ENCODE measurements at regions not wholly inside any gene's neighbourhood (a gene's known extent, or its start where the extent isn't known, plus 50 kb on each side); places are given as distances from the start of the nearest gene placed in this dataset.

DNA sequence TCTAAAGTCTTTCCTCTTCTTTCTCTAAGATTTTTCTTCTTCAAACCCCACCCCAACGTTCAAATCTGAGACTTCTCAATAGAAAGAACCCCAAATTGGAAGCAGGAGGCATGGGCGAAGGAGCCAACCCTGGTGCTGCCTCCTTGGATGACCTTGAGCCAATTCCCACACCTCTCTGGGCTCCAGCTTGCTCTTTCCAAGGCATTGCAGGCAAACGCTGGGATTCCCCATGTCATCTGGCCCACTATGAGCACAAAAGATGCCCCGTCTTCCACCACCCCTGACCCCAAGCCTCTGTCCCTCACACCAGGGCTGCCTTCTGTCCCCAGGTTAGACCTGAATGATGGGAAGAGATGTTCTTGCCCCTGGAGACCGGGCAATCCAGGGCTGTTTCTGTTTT, 57.0 kb downstream of the TTC32 start:
- no peak for TF ChIP-seq EZH2phosphoT487 (IDR thresholded peaks at IDR 0.05; ENCODE audit: insufficient read depth, low read depth)
- TF ChIP-seq EZH2 (IDR thresholded peaks at IDR 0.05; ENCODE audit: insufficient read depth, poor library complexity, severe bottlenecking): no peak
